ENCODE measurements at regions not wholly inside any gene's neighbourhood (a gene's known extent, or its start where the extent isn't known, plus 50 kb on each side); places are given as distances from the start of the nearest gene placed in this dataset.
"Not testable (repeated sequence)": the region's sequence is repeated elsewhere in the genome, so short reads cannot be mapped to it uniquely, and the experiment has no call there.

GRCh38 chr14:80310938-80311750 lies 99.8 kb upstream of the DIO2 start:
- Histone ChIP-seq H3K9me3 (ENCODE audit: control insufficient read depth in 1 of 2, low read length in 2 of 2) (no peaks in the 10 kb centered on the region), H3K9ac (ENCODE audit: low read depth in 1 of 2, low read length in 2 of 2) (no peak overlapping the region), H3K27ac (ENCODE audit: low read depth, low read length) (no peak overlapping the region), H3K36me3 (ENCODE audit: control insufficient read depth in 1 of 2, insufficient read depth in 2 of 2, low read length in 2 of 2) (no peaks in the 10 kb centered on the region), H3K4me1 (ENCODE audit: control insufficient read depth in 1 of 2, insufficient read depth in 2 of 2, low read length in 2 of 2) (no peaks in the 10 kb centered on the region), H3K4me3 (ENCODE audit: low read depth in 1 of 2, low read length in 2 of 2) (no peak overlapping the region), H3K27me3 (ENCODE audit: control insufficient read depth in 1 of 2, insufficient read depth in 2 of 2, low read length in 2 of 2) (no peaks in the 10 kb centered on the region)

GRCh38 chr14:80304125-80304766 lies 92.9 kb upstream of the DIO2 start:
- Histone ChIP-seq H3K4me1 (ENCODE audit: control insufficient read depth in 1 of 2, insufficient read depth in 2 of 2, low read length in 2 of 2) (no peaks in the 10 kb centered on the region), H3K9me3 (ENCODE audit: control insufficient read depth in 1 of 2, low read length in 2 of 2) (no peaks in the 10 kb centered on the region), H3K27me3 (ENCODE audit: control insufficient read depth in 1 of 2, insufficient read depth in 2 of 2, low read length in 2 of 2) (no peaks in the 10 kb centered on the region), H3K36me3 (ENCODE audit: control insufficient read depth in 1 of 2, insufficient read depth in 2 of 2, low read length in 2 of 2) (no peaks in the 10 kb centered on the region), H3K9ac (ENCODE audit: low read depth in 1 of 2, low read length in 2 of 2) (no peak overlapping the region), H3K27ac (ENCODE audit: low read depth, low read length) (no peak overlapping the region), H3K4me3 (ENCODE audit: low read depth in 1 of 2, low read length in 2 of 2) (no peak overlapping the region)

- Histone ChIP-seq H3K9ac (ENCODE audit: low read depth in 1 of 2, low read length in 2 of 2) (no peak overlapping the region), H3K36me3 (ENCODE audit: control insufficient read depth in 1 of 2, insufficient read depth in 2 of 2, low read length in 2 of 2) (no peaks in the 10 kb centered on the region), H3K4me1 (ENCODE audit: control insufficient read depth in 1 of 2, insufficient read depth in 2 of 2, low read length in 2 of 2) (no peaks in the 10 kb centered on the region), H3K27ac (ENCODE audit: low read depth, low read length) (no peak overlapping the region), H3K27me3 (ENCODE audit: control insufficient read depth in 1 of 2, insufficient read depth in 2 of 2, low read length in 2 of 2) (no peaks in the 10 kb centered on the region), H3K9me3 (ENCODE audit: control insufficient read depth in 1 of 2, low read length in 2 of 2) (no peaks in the 10 kb centered on the region), H3K4me3 (ENCODE audit: low read depth in 1 of 2, low read length in 2 of 2) (no peak overlapping the region)
Observed at GRCh38 chr14:80300351-80300750, 89.0 kb upstream of the DIO2 start.

- Histone ChIP-seq H3K9ac (ENCODE audit: low read depth in 1 of 2, low read length in 2 of 2) (no peak overlapping the region), H3K36me3 (ENCODE audit: control insufficient read depth in 1 of 2, insufficient read depth in 2 of 2, low read length in 2 of 2) (no peaks in the 10 kb centered on the region), H3K9me3 (ENCODE audit: control insufficient read depth in 1 of 2, low read length in 2 of 2) (no peaks in the 10 kb centered on the region), H3K27ac (ENCODE audit: low read depth, low read length) (no peak overlapping the region), H3K4me1 (ENCODE audit: control insufficient read depth in 1 of 2, insufficient read depth in 2 of 2, low read length in 2 of 2) (no peaks in the 10 kb centered on the region), H3K27me3 (ENCODE audit: control insufficient read depth in 1 of 2, insufficient read depth in 2 of 2, low read length in 2 of 2) (no peaks in the 10 kb centered on the region), H3K4me3 (ENCODE audit: low read depth in 1 of 2, low read length in 2 of 2) (no peak overlapping the region)
Observed at GRCh38 chr14:80298491-80299017, 87.2 kb upstream of the DIO2 start.

GRCh38 chr14:80291101-80291500 lies 79.8 kb upstream of the DIO2 start:
- Histone ChIP-seq H3K27me3 (ENCODE audit: control insufficient read depth in 1 of 2, insufficient read depth in 2 of 2, low read length in 2 of 2) (no peaks in the 10 kb centered on the region), H3K4me1 (ENCODE audit: control insufficient read depth in 1 of 2, insufficient read depth in 2 of 2, low read length in 2 of 2) (no peaks in the 10 kb centered on the region), H3K36me3 (ENCODE audit: control insufficient read depth in 1 of 2, insufficient read depth in 2 of 2, low read length in 2 of 2) (no peaks in the 10 kb centered on the region)

GRCh38 chr14:80286744-80287143 lies 75.4 kb upstream of the DIO2 start:
- H3K36me3 ChIP-seq (ENCODE audit: control insufficient read depth in 1 of 2, insufficient read depth in 2 of 2, low read length in 2 of 2); H3K27me3 ChIP-seq (ENCODE audit: control insufficient read depth in 1 of 2, insufficient read depth in 2 of 2, low read length in 2 of 2); H3K27ac ChIP-seq (ENCODE audit: low read depth, low read length); H3K4me1 ChIP-seq (ENCODE audit: control insufficient read depth in 1 of 2, insufficient read depth in 2 of 2, low read length in 2 of 2); H3K4me3 ChIP-seq (ENCODE audit: low read depth in 1 of 2, low read length in 2 of 2); H3K9ac ChIP-seq (ENCODE audit: low read depth in 1 of 2, low read length in 2 of 2); H3K9me3 ChIP-seq (ENCODE audit: control insufficient read depth in 1 of 2, low read length in 2 of 2): not testable (repeated sequence)

More at GRCh38 chr14:80291101-80291500, 79.8 kb upstream of the DIO2 start:
- Histone ChIP-seq H3K9ac (ENCODE audit: low read depth in 1 of 2, low read length in 2 of 2) (no peak overlapping the region), H3K27ac (ENCODE audit: low read depth, low read length) (no peak overlapping the region), H3K9me3 (ENCODE audit: control insufficient read depth in 1 of 2, low read length in 2 of 2) (no peaks in the 10 kb centered on the region), H3K4me3 (ENCODE audit: low read depth in 1 of 2, low read length in 2 of 2) (no peak overlapping the region)

- H3K4me3 ChIP-seq (ENCODE audit: low read depth in 1 of 2, low read length in 2 of 2), result no peak overlapping the region
- H3K9me3 ChIP-seq (ENCODE audit: control insufficient read depth in 1 of 2, low read length in 2 of 2), result no peaks in the 10 kb centered on the region
- no peak overlapping the region for H3K9ac ChIP-seq (ENCODE audit: low read depth in 1 of 2, low read length in 2 of 2)
Observed at GRCh38 chr14:80278293-80279023, 67.2 kb upstream of the DIO2 start.

GRCh38 chr14:80275208-80275850 lies 64.0 kb upstream of the DIO2 start:
- Histone ChIP-seq H3K36me3 (ENCODE audit: control insufficient read depth in 1 of 2, insufficient read depth in 2 of 2, low read length in 2 of 2) (no peaks in the 10 kb centered on the region), H3K27ac (ENCODE audit: low read depth, low read length) (no peak overlapping the region)

More at GRCh38 chr14:80278293-80279023, 67.2 kb upstream of the DIO2 start:
- H3K27ac ChIP-seq (ENCODE audit: low read depth, low read length), result no peak overlapping the region
- no peaks in the 10 kb centered on the region for H3K36me3 ChIP-seq (ENCODE audit: control insufficient read depth in 1 of 2, insufficient read depth in 2 of 2, low read length in 2 of 2)
- H3K27me3 ChIP-seq (ENCODE audit: control insufficient read depth in 1 of 2, insufficient read depth in 2 of 2, low read length in 2 of 2), result no peaks in the 10 kb centered on the region
- no peaks in the 10 kb centered on the region for H3K4me1 ChIP-seq (ENCODE audit: control insufficient read depth in 1 of 2, insufficient read depth in 2 of 2, low read length in 2 of 2)

GRCh38 chr14:80274310-80274709 lies 63.0 kb upstream of the DIO2 start:
- not testable (repeated sequence) for H3K36me3 ChIP-seq (ENCODE audit: control insufficient read depth in 1 of 2, insufficient read depth in 2 of 2, low read length in 2 of 2); H3K27ac ChIP-seq (ENCODE audit: low read depth, low read length)

More at GRCh38 chr14:80275208-80275850, 64.0 kb upstream of the DIO2 start:
- Histone ChIP-seq H3K9ac (ENCODE audit: low read depth in 1 of 2, low read length in 2 of 2) (no peak overlapping the region), H3K4me3 (ENCODE audit: low read depth in 1 of 2, low read length in 2 of 2) (no peak overlapping the region), H3K27me3 (ENCODE audit: control insufficient read depth in 1 of 2, insufficient read depth in 2 of 2, low read length in 2 of 2) (no peaks in the 10 kb centered on the region), H3K9me3 (ENCODE audit: control insufficient read depth in 1 of 2, low read length in 2 of 2) (no peaks in the 10 kb centered on the region), H3K4me1 (ENCODE audit: control insufficient read depth in 1 of 2, insufficient read depth in 2 of 2, low read length in 2 of 2) (no peaks in the 10 kb centered on the region)

More at GRCh38 chr14:80274310-80274709, 63.0 kb upstream of the DIO2 start:
- not testable (repeated sequence) for H3K4me3 ChIP-seq (ENCODE audit: low read depth in 1 of 2, low read length in 2 of 2); H3K4me1 ChIP-seq (ENCODE audit: control insufficient read depth in 1 of 2, insufficient read depth in 2 of 2, low read length in 2 of 2); H3K9me3 ChIP-seq (ENCODE audit: control insufficient read depth in 1 of 2, low read length in 2 of 2); H3K9ac ChIP-seq (ENCODE audit: low read depth in 1 of 2, low read length in 2 of 2); H3K27me3 ChIP-seq (ENCODE audit: control insufficient read depth in 1 of 2, insufficient read depth in 2 of 2, low read length in 2 of 2)
